ENCODE measurements at regions not wholly inside any gene's neighbourhood (a gene's known extent, or its start where the extent isn't known, plus 50 kb on each side); places are given as distances from the start of the nearest gene placed in this dataset.
"Not testable (repeated sequence)": the region's sequence is repeated elsewhere in the genome, so short reads cannot be mapped to it uniquely, and the experiment has no call there.

GRCh38 chr4:49154308-49155103, 168.4 kb downstream of the CWH43 start:
- DNase-seq (ENCODE audit: low read depth) = not testable (repeated sequence)

GRCh38 chr4:49155270-49155669, 169.2 kb downstream of the CWH43 start:
- not testable (repeated sequence) for DNase-seq (ENCODE audit: low read depth)

- not testable (repeated sequence) for DNase-seq (ENCODE audit: low read depth)
These were observed 170.2 kb downstream of the CWH43 start for GRCh38 chr4:49156309-49156708.

GRCh38 chr4:49157630-49158029, 171.6 kb downstream of the CWH43 start:
- DNase-seq (ENCODE audit: low read depth) = not testable (repeated sequence)

- not testable (repeated sequence) for DNase-seq (ENCODE audit: low read depth)
These were observed 175.1 kb downstream of the CWH43 start for GRCh38 chr4:49161111-49161541.

GRCh38 chr4:49164916-49165315, 178.8 kb downstream of the CWH43 start:
- not testable (repeated sequence) for DNase-seq (ENCODE audit: low read depth)

GRCh38 chr4:49177847-49178246, 191.8 kb downstream of the CWH43 start:
- not testable (repeated sequence) for DNase-seq (ENCODE audit: low read depth)

GRCh38 chr4:49181088-49181487, 195.0 kb downstream of the CWH43 start:
- DNase-seq (ENCODE audit: low read depth) = not testable (repeated sequence)

GRCh38 chr4:49211396-49212194, 225.5 kb downstream of the CWH43 start:
- not testable (repeated sequence) for DNase-seq (ENCODE audit: low read depth)

- DNase-seq (ENCODE audit: low read depth) = not testable (repeated sequence)
These were observed 227.2 kb downstream of the CWH43 start for GRCh38 chr4:49213250-49213649.

- DNase-seq (ENCODE audit: low read depth) = not testable (repeated sequence)
These were observed 227.7 kb downstream of the CWH43 start for GRCh38 chr4:49213750-49214149.

- DNase-seq (ENCODE audit: low read depth) = not testable (repeated sequence)
These were observed 228.5 kb downstream of the CWH43 start for GRCh38 chr4:49214453-49215081.

- not testable (repeated sequence) for DNase-seq (ENCODE audit: low read depth)
These were observed 229.0 kb downstream of the CWH43 start for GRCh38 chr4:49215082-49215479.

GRCh38 chr4:49216606-49217005, 230.5 kb downstream of the CWH43 start:
- DNase-seq (ENCODE audit: low read depth) = not testable (repeated sequence)

- DNase-seq (ENCODE audit: low read depth) = no peak
These were observed 231.4 kb downstream of the CWH43 start for GRCh38 chr4:49217492-49217891.

- DNase-seq (ENCODE audit: low read depth) = not testable (repeated sequence)
These were observed 232.0 kb downstream of the CWH43 start for GRCh38 chr4:49218094-49218493.

GRCh38 chr4:49218931-49219330, 232.9 kb downstream of the CWH43 start:
- not testable (repeated sequence) for DNase-seq (ENCODE audit: low read depth)

GRCh38 chr4:49219489-49220225, 233.6 kb downstream of the CWH43 start:
- not testable (repeated sequence) for DNase-seq (ENCODE audit: low read depth)

GRCh38 chr4:49221209-49221608, 235.1 kb downstream of the CWH43 start:
- no peak for DNase-seq (ENCODE audit: low read depth)

- DNase-seq (ENCODE audit: low read depth) = not testable (repeated sequence)
These were observed 236.7 kb downstream of the CWH43 start for GRCh38 chr4:49222810-49223209.

- DNase-seq (ENCODE audit: low read depth) = not testable (repeated sequence)
These were observed 240.3 kb downstream of the CWH43 start for GRCh38 chr4:49226216-49226866.
